ENCODE measurements at regions not wholly inside any gene's neighbourhood (a gene's known extent, or its start where the extent isn't known, plus 50 kb on each side); places are given as distances from the start of the nearest gene placed in this dataset.

GRCh38 chr4:64613046-64613445, 203.8 kb upstream of the TECRL start:
- no peak for TF ChIP-seq POLR2AphosphoS5 (IDR thresholded peaks at IDR 0.05)
- no peak for TF ChIP-seq CTCF (IDR thresholded peaks at IDR 0.05)
- no peak for TF ChIP-seq EP300 (IDR thresholded peaks at IDR 0.05; ENCODE audit: low read depth)
- TF ChIP-seq POLR2A (IDR thresholded peaks at IDR 0.05) = no peak

All from transverse colon (tissue), 4 donors.